Pancreas (tissue), 10 donors: ENCODE measurements at regions not wholly inside any gene's neighbourhood (a gene's known extent, or its start where the extent isn't known, plus 50 kb on each side); places are given as distances from the start of the nearest gene placed in this dataset.

ENCODE experiments used
- ATAC-seq, 4 donors: fragments of 200-7000 bp; cut with Tn5 transposase; one replicate each; pipeline versions ENCODE4 v1.8.0 to v1.9.1; 2020; ENCODE audit warnings: mild to moderate bottlenecking in 4 of 4, moderate library complexity in 4 of 4
- DNase-seq, 6 donors: peaks; one replicate each; pipeline ENCODE4 v3.0.0-alpha.2; 2020
- FAIRE-seq: peaks from 2 replicates; lab custom pipeline; 2012; peaks lifted over from hg19 to GRCh38; lab: Jason Lieb, UNC
- H3K27ac ChIP-seq, 4 donors: fragments of 200-600 bp; sonication (generic); 1 replicate in 3 of 4; 2 replicates in 1 of 4; pipeline versions ENCODE4 v1.5.0 to v1.8.0; 2020
- H3K27me3 ChIP-seq, 4 donors: fragments of 200-600 bp; one replicate each; pipeline ENCODE4 v1.8.0; 2021
- H3K36me3 ChIP-seq, 3 donors: fragments of 200-600 bp; sonication (generic) in 1 of 3; one replicate each; pipeline versions ENCODE4 v1.5.0 to v1.8.0; 2020 to 2021
- H3K4me1 ChIP-seq, 3 donors: fragments of 200-600 bp; one replicate each; pipeline ENCODE4 v1.8.0; 2021
- H3K4me3 ChIP-seq, 4 donors: fragments of 200-600 bp; sonication (generic) in 2 of 4; one replicate each; pipeline versions ENCODE4 v1.5.0 to v1.8.0; 2020 to 2021
- H3K9me3 ChIP-seq, 4 donors: fragments of 200-600 bp; one replicate each; pipeline ENCODE4 v1.8.0; 2021
- WGBS, 2 donors: extraction: QIAGEN DNeasy Blood & Tissue Kit; methylation state at CpG; one replicate each; pipeline ENCODE4 v1.1.7; 2013; 5-methylcytosine and 5-hydroxymethylcytosine counted together
- intact Hi-C, 3 donors: fragments of 100-400 bp; cut with DNase I; formaldehyde crosslinking; loops; one replicate each; pipeline versions ENCODE4 v1.11.1 to v1.14.2; 2022
- TF ChIP-seq, protein P1 (sequence below), 4 donors: fragments of 200-600 bp; sonication (generic) in 3 of 4; IDR thresholded peaks; one replicate each; pipeline versions ENCODE4 v1.5.0 to v1.8.0; 2021; ENCODE audit warnings: antibody characterized with exemption in 4 of 4
- donor health status: healthy with polysubstance abuse.
- donor health status: DM: no; HTN: no; CAD: no; lungs with moderate emphysema.
- donor health status: DM: no; HTN: no; CAD: no.
- donor health status: control.
- donor health status: control.
- donor health status: Bipolar disorder and iron deficiency.
- donor health status: DM: yes; HTN: yes; CAD: no.
- donor health status: DM: no; HTN: no; CAD: no.
- donor health status: DM: no; HTN: no; CAD: no.
- donor health status: DM: yes; HTN: yes; CAD: no.

- intact Hi-C loops = no loop called here
- Histone ChIP-seq H3K4me1 (no peaks in the 10 kb centered on the region), H3K4me3 (no peak overlapping the region), H3K9me3 (no peaks in the 10 kb centered on the region), H3K36me3 (no peaks in the 10 kb centered on the region), H3K27me3 (no peaks in the 10 kb centered on the region), H3K27ac (no peak overlapping the region)
- ATAC-seq (no peak), FAIRE-seq (no peak), DNase-seq (no peak)
- TF ChIP-seq, protein P1, sequence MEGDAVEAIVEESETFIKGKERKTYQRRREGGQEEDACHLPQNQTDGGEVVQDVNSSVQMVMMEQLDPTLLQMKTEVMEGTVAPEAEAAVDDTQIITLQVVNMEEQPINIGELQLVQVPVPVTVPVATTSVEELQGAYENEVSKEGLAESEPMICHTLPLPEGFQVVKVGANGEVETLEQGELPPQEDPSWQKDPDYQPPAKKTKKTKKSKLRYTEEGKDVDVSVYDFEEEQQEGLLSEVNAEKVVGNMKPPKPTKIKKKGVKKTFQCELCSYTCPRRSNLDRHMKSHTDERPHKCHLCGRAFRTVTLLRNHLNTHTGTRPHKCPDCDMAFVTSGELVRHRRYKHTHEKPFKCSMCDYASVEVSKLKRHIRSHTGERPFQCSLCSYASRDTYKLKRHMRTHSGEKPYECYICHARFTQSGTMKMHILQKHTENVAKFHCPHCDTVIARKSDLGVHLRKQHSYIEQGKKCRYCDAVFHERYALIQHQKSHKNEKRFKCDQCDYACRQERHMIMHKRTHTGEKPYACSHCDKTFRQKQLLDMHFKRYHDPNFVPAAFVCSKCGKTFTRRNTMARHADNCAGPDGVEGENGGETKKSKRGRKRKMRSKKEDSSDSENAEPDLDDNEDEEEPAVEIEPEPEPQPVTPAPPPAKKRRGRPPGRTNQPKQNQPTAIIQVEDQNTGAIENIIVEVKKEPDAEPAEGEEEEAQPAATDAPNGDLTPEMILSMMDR (IDR thresholded peaks at IDR 0.05) = no peak
These were observed 986.9 kb upstream of the CHORDC1 start for GRCh38 chr11:91209751-91210150.

DNA sequence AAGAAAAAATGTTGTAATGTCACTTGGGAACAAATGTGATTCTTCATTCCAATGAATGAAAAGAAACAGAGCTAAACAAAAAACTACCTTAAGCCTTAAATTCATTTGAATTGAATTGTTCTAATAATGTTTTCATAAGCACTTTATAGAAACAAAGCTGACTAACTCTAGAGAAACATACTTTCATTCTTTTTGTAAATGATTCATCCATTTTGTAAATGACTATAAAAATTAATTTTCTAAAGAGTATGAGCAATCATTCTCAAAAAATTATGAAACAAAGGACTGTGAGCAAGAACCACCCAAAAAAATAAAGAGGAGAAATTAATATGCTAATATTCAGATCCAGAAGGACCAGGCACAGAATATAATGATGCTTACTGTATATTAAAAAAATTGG, 986.5 kb upstream of the CHORDC1 start:
- H3K9me3 ChIP-seq = no peaks in the 10 kb centered on the region
- ATAC-seq (no peak), FAIRE-seq (no peak), DNase-seq (no peak)
- TF ChIP-seq, protein P1 (IDR thresholded peaks at IDR 0.05) = no peak
- no peak overlapping the region for H3K27ac ChIP-seq
- no peaks in the 10 kb centered on the region for H3K36me3 ChIP-seq
- no peaks in the 10 kb centered on the region for H3K4me1 ChIP-seq
- H3K27me3 ChIP-seq = no peaks in the 10 kb centered on the region
- intact Hi-C loops = no loop called here
- no peak overlapping the region for H3K4me3 ChIP-seq

GRCh38 chr11:91199866-91200265, 977.0 kb upstream of the CHORDC1 start:
- Histone ChIP-seq H3K27ac (no peak overlapping the region), H3K4me3 (no peak overlapping the region), H3K27me3 (no peaks in the 10 kb centered on the region), H3K36me3 (no peaks in the 10 kb centered on the region), H3K9me3 (no peaks in the 10 kb centered on the region), H3K4me1 (no peaks in the 10 kb centered on the region)
- no peak for ATAC-seq
- TF ChIP-seq, protein P1 (IDR thresholded peaks at IDR 0.05) = no peak
- DNase-seq = no peak
- FAIRE-seq = no peak
- intact Hi-C loops = no loop called here
- WGBS, 2 donors = 44 to 63% methylated on average over 1 of the region's 1 CpG

GRCh38 chr11:91194546-91194945, 971.7 kb upstream of the CHORDC1 start:
- Histone ChIP-seq H3K9me3 (no peaks in the 10 kb centered on the region), H3K27ac (no peak overlapping the region), H3K4me1 (no peaks in the 10 kb centered on the region), H3K4me3 (no peak overlapping the region), H3K27me3 (no peaks in the 10 kb centered on the region), H3K36me3 (no peaks in the 10 kb centered on the region)
- FAIRE-seq (no peak), DNase-seq (no peak), ATAC-seq (no peak)
- 29 to 44% methylated on average over 2 of the region's 2 CpGs for WGBS, 2 donors
- intact Hi-C loops = no loop called here
- TF ChIP-seq, protein P1 (IDR thresholded peaks at IDR 0.05) = no peak

GRCh38 chr11:91188484-91188883, 965.6 kb upstream of the CHORDC1 start:
- TF ChIP-seq, protein P1 (IDR thresholded peaks at IDR 0.05) = no peak
- Histone ChIP-seq H3K9me3 (no peaks in the 10 kb centered on the region), H3K36me3 (no peaks in the 10 kb centered on the region), H3K27ac (no peak overlapping the region), H3K4me1 (no peaks in the 10 kb centered on the region), H3K4me3 (no peak overlapping the region), H3K27me3 (no peaks in the 10 kb centered on the region)
- FAIRE-seq = no peak
- intact Hi-C loops = no loop called here
- WGBS, 2 donors = 67 to 79% methylated on average over 6 of the region's 6 CpGs
- ATAC-seq = no peak
- no peak for DNase-seq
